HAP-1 (cell line): ENCODE measurements at regions not wholly inside any gene's neighbourhood (a gene's known extent, or its start where the extent isn't known, plus 50 kb on each side); places are given as distances from the start of the nearest gene placed in this dataset.

ENCODE experiments used
- DNase-seq, 2 experiments: peaks; one replicate each; pipeline ENCODE4 v3.0.0-alpha.2; 2016 to 2020; ENCODE audit warnings: low spot score in 2 of 2
- H3K27me3 ChIP-seq: fragments of 250-450 bp; sonication (Bioruptor Pico); 2 replicates; pipeline ENCODE4 v1.5.1; 2020; ENCODE audit warnings: low read depth, mild to moderate bottlenecking, moderate library complexity
- H3K36me3 ChIP-seq: fragments of 250-450 bp; sonication (Bioruptor Pico); replicated peaks from 2 replicates; pipeline ENCODE4 v1.5.1; 2020; ENCODE audit warnings: mild to moderate bottlenecking
- H3K4me1 ChIP-seq: fragments of 250-450 bp; sonication (Bioruptor Pico); 2 replicates; pipeline ENCODE4 v1.5.1; 2020; ENCODE audit warnings: mild to moderate bottlenecking
- H3K4me3 ChIP-seq: fragments of 250-450 bp; sonication (Bioruptor Pico); 2 replicates; pipeline ENCODE4 v1.5.1; 2020; ENCODE audit warnings: mild to moderate bottlenecking, moderate library complexity
- H3K9me3 ChIP-seq: fragments of 250-450 bp; sonication (Bioruptor Pico); 2 replicates; pipeline ENCODE4 v1.5.1; 2020; ENCODE audit warnings: mild to moderate bottlenecking, moderate library complexity
- in situ Hi-C: fragments of 300-500 bp; cut with MboI; formaldehyde crosslinking; loops from 3 replicates; pipeline ENCODE4 v1.14.3; 2020; ENCODE audit warnings: low sequenced_read_pairs, inconsistent platforms, mixed read lengths

DNA sequence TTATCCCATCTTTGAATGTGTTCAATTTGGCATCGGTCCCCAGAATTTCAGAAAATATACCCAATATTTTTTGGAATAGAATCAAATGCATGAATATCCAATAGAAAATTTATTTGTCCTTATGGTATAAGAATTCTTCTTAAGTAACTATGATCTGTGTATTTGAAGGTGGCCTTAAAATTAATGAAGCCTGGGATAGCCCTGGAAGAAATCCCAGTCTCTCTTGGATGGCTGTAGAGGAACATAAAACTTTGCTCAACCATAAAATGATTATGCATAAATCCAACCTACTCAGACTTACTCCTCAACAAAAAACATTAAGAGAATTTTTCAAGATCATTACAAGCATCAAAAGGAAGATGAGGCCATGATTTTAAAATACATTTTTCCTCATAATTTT is 269.4 kb upstream of the SMIM31 start:
- no peak for DNase-seq
- H3K36me3 ChIP-seq = no peaks in the 10 kb centered on the region
- no peaks in the 10 kb centered on the region for H3K27me3 ChIP-seq
- peaks cover 27% of the 10 kb centered on the region for H3K4me1 ChIP-seq
- H3K9me3 ChIP-seq = 0 out of 2 replicates have a peak, but pooled peaks cover 2% of the 10 kb centered on the region
- H3K4me3 ChIP-seq = no peak overlapping the region
- in situ Hi-C loops = no loop called here

DNA sequence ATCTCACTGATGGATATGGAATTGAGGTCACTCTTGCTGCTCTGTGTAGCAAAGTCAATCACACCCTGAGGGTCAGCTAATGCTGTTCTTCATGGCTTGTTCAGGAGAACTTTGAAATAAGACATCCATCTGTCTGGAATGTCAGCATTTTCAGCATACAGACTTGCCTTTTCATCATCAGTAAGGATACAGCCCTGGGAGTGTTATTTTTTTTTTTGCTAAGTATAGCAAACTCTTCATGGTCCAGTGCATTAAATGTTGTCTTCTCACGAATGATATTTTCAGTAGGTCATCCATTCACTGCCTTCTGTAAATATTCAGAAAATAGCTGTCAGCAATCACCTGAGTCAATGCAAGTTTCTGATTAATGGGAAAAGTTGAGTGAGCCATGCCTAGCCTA is 268.8 kb upstream of the SMIM31 start:
- H3K36me3 ChIP-seq = no peaks in the 10 kb centered on the region
- no peak overlapping the region for H3K4me3 ChIP-seq
- DNase-seq = no peak
- in situ Hi-C loops = no loop called here
- H3K27me3 ChIP-seq = no peaks in the 10 kb centered on the region
- peaks cover 27% of the 10 kb centered on the region for H3K4me1 ChIP-seq
- 0 out of 2 replicates have a peak, but pooled peaks cover 2% of the 10 kb centered on the region for H3K9me3 ChIP-seq

DNA sequence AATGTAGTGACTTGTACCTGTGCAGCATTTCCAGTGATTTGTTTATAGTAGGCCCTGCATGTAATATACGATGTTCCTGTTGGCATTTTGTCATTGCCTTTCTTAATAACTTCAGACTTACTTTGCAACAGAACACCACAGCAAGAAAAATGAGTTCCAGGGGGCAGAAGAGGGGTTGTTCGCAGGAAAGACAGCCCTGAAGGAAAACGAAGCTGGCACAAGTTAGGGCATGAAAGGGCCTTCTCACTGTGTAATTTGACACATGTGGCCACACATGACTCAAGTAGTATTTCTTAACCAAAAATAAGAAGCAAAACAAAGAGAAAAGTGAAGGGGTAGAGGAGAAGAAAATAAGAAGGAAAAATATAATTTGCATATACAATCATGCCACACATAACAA is 265.8 kb upstream of the SMIM31 start:
- H3K4me1 ChIP-seq = peaks cover 6% of the 10 kb centered on the region
- 0 out of 2 replicates have a peak, but pooled peaks cover 2% of the 10 kb centered on the region for H3K9me3 ChIP-seq
- H3K27me3 ChIP-seq = no peaks in the 10 kb centered on the region
- in situ Hi-C loops = no loop called here
- DNase-seq = no peak
- H3K4me3 ChIP-seq = no peak overlapping the region
- H3K36me3 ChIP-seq = no peaks in the 10 kb centered on the region

DNA sequence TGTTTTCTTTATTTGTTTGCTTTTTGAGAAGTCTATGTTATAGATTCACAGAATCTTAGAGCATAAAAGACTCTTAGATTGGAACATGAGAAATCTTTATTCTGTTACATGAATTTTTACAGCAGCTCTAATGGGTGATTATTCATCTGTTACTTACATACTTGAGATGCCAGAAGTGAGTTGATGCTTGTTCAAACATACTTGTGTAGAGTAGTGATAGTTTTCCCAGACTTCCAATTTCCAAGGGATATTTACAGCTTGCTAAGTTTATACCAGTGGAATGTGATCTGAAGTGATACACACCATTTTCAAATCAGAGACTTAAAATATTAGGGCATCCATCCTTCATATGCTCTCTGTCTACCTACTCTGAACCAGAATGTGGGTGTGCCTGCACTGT is 252.9 kb upstream of the SMIM31 start:
- H3K36me3 ChIP-seq = no peaks in the 10 kb centered on the region
- no peaks in the 10 kb centered on the region for H3K27me3 ChIP-seq
- no peak for DNase-seq
- no peak overlapping the region for H3K4me3 ChIP-seq
- no peaks in the 10 kb centered on the region for H3K9me3 ChIP-seq
- H3K4me1 ChIP-seq = 0 out of 2 replicates have a peak, but pooled peaks cover 2% of the 10 kb centered on the region
- in situ Hi-C loops = no loop called here

DNA sequence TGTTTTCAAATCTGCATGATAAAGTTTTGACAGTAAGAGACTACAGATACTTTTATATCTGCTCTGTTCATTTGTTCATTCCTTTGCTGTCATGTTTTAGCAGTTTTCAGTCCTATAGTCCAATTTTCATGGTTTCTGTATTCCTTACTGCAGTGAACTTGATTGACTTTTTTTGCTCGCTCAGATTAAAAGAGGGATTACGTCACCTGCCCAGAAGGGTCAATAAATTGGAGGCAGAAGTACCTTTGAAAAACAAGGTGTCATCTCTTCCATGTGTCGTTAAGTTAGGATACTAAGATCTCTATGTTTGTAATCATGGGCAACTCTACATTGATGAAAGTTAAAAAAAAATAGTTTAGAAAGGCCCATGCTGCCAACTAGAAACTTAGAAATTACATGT is 250.1 kb upstream of the SMIM31 start:
- no peaks in the 10 kb centered on the region for H3K9me3 ChIP-seq
- H3K4me1 ChIP-seq = peaks cover 10% of the 10 kb centered on the region
- in situ Hi-C loops = no loop called here
- no peaks in the 10 kb centered on the region for H3K27me3 ChIP-seq
- DNase-seq = no peak
- no peaks in the 10 kb centered on the region for H3K36me3 ChIP-seq
- H3K4me3 ChIP-seq = no peak overlapping the region

DNA sequence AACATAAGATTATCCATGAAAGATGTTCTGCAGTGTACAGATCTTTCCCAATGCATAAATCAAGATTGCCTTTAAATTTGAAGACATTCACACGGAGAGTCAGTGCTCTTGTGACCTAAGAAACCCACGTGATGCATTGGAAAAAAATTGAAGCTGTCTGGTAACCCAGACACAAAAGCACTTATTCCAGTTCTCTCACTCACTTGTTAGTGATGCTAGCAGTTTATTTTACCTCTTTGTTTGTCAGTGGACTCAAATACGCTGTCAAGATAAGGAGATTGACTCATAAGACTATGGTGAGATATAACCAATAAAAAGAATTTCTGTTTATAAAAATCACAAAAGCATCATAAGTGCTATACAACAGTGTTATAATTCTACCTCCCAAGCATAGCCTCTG is 245.8 kb upstream of the SMIM31 start:
- H3K9me3 ChIP-seq = no peaks in the 10 kb centered on the region; the same call in 1 of the 2 replicates
- no peak for DNase-seq
- no peaks in the 10 kb centered on the region; the same call in 1 of the 2 replicates for H3K36me3 ChIP-seq
- no peaks in the 10 kb centered on the region for H3K27me3 ChIP-seq
- in situ Hi-C loops = no loop called here
- H3K4me3 ChIP-seq = no peak overlapping the region
- peaks cover 8% of the 10 kb centered on the region for H3K4me1 ChIP-seq

DNA sequence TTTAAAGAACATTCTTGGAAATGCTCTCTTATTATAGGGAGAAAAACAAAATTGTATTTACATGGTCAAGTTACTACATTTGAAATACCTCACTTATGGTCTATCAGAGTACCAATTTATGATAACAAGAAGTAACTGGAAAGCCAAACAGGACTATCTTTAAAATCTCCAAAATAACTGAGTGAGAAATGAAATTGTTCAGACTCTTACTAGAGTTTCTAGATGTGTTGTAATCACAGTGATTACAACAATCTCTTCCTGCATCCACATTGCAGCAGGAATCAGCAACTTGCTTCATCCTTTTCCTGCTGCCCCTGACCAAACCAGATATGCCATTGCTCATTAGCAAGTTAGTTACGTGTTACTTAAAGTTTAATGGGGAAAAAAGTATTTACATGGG is 245.2 kb upstream of the SMIM31 start:
- Histone ChIP-seq H3K4me1 (peaks cover 8% of the 10 kb centered on the region), H3K4me3 (no peak overlapping the region), H3K9me3 (no peaks in the 10 kb centered on the region; the same call in 1 of the 2 replicates), H3K36me3 (no peaks in the 10 kb centered on the region; the same call in 1 of the 2 replicates), H3K27me3 (no peaks in the 10 kb centered on the region)
- in situ Hi-C loops = no loop called here
- no peak for DNase-seq

DNA sequence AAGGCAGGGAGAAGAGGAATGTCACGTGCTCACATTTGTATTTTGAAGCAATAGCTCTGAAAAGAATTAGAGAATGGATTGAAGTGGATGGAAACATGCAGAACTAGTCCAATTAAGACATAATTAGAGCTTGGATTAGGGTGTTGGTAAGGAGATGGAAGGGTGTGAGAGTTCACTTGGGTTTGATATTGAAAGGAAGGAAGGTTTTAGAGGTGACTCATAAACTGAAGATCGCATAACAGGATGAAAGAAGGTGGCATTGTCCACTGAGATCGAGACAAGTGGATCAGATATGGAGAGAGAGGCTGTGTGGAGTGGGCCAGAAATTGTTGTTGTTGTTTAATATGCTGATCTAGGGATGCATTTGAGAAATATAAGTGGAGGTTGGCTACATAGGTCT is 244.0 kb upstream of the SMIM31 start:
- DNase-seq = no peak
- Histone ChIP-seq H3K36me3 (no peaks in the 10 kb centered on the region; the same call in 1 of the 2 replicates), H3K4me3 (no peak overlapping the region), H3K27me3 (no peaks in the 10 kb centered on the region), H3K9me3 (no peaks in the 10 kb centered on the region; the same call in 1 of the 2 replicates), H3K4me1 (peaks cover 8% of the 10 kb centered on the region)
- in situ Hi-C loops = no loop called here

DNA sequence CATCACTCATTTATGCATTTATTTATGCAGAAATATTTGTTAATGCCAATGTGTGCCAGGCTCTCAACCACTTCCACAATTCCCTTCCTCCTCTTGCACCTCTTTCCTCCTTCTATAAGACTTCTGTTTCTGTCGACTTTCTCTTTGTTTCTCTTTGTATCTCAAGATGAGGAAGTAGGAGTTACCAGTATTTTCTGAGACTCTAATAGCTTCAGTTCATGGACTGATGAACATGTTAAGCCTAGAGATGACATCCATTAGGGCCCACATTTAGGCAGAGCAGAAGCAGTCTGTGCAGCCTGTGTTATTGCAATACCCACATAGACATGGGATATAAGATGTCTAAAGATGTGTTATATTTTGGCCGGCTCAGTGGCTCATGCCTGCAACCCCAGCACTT is 241.8 kb upstream of the SMIM31 start:
- Histone ChIP-seq H3K36me3 (no peaks in the 10 kb centered on the region; the same call in 1 of the 2 replicates), H3K4me3 (no peak overlapping the region), H3K27me3 (no peaks in the 10 kb centered on the region), H3K4me1 (peaks cover under 1% of the 10 kb centered on the region), H3K9me3 (peaks cover 3% of the 10 kb centered on the region; the same call in 1 of the 2 replicates)
- in situ Hi-C loops = no loop called here
- no peak for DNase-seq

DNA sequence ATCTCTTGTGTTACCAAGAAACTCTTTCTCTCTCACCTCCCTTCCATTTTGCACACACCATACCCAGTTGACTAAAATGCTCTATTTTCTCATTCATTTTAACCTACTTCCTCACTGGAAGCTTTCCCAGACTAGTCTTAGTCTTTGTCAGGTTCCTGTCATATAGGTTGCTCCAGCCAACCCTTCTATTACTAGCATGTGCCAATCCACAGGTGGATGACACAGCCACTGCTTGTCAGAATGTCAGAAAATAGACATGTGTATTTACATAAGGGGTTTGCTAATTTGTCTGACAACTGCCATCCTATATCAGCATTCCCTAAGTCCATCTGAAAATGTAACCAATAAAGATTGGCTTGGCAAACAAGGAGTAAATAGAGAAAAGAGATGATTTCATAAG is 239.2 kb upstream of the SMIM31 start:
- no peak overlapping the region for H3K4me3 ChIP-seq
- peaks cover 11% of the 10 kb centered on the region for H3K9me3 ChIP-seq
- no peak for DNase-seq
- H3K4me1 ChIP-seq = no peaks in the 10 kb centered on the region
- H3K36me3 ChIP-seq = no peaks in the 10 kb centered on the region; the same call in 1 of the 2 replicates
- H3K27me3 ChIP-seq = no peaks in the 10 kb centered on the region
- in situ Hi-C loops = no loop called here

DNA sequence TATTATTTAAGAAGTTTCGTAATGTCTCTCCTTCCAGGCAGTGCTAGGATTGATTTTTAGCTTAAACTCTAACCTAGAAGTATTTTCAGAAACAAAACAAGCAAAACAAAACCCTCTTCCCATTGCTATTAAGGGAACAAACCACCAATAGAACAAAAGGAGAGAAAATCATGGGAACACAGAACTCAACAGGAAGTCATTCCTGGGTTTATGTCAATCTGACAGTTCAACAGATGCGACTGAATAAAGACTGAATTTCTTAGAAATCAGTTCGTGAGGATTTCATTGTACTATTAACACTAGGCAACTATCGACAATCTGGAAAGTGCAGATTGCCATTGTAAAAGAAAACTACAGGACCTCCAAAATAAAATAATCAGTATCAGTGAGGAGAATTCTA is 229.1 kb upstream of the SMIM31 start:
- Histone ChIP-seq H3K9me3 (peaks cover 6% of the 10 kb centered on the region; the same call in 1 of the 2 replicates), H3K4me3 (no peak overlapping the region), H3K36me3 (no peaks in the 10 kb centered on the region), H3K27me3 (no peaks in the 10 kb centered on the region), H3K4me1 (peaks cover 45% of the 10 kb centered on the region)
- in situ Hi-C loops = no loop called here
- no peak for DNase-seq

DNA sequence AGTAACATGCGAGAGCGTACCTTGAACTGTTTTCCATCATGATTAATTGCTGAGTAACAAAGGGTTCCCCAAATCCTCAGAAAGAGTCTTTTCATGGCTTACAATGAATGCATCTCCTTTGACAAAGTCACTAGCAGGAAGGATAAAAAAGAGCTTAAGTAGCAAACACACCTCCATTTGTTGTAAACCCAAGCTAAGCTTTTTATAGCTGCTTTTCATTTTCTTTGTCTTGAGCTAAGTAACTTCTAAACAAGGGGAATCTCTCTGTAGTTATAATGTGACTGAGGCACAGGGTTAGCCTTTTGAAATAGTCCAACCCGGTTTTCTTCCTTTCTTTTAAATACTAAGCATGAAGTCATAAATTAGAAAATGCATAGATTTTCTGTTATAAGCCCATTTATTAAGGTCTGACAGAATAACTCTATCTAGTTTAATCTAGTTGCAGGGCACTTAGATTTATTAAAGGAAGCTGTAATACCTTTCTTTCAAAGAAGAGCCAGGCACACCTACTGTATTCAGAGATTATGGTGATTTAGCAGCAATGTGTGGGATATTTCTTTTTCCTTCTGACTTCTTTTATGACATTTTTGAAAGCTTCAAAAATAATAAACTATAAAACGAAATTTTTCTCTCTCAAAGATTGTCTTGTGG is 226.9 kb upstream of the SMIM31 start:
- in situ Hi-C loops = no loop called here
- H3K36me3 ChIP-seq = no peaks in the 10 kb centered on the region
- H3K4me1 ChIP-seq = peaks cover 52% of the 10 kb centered on the region
- H3K4me3 ChIP-seq = no peak overlapping the region
- no peaks in the 10 kb centered on the region for H3K27me3 ChIP-seq
- no peaks in the 10 kb centered on the region for H3K9me3 ChIP-seq
- DNase-seq = peak; percentile 18 to 100

DNA sequence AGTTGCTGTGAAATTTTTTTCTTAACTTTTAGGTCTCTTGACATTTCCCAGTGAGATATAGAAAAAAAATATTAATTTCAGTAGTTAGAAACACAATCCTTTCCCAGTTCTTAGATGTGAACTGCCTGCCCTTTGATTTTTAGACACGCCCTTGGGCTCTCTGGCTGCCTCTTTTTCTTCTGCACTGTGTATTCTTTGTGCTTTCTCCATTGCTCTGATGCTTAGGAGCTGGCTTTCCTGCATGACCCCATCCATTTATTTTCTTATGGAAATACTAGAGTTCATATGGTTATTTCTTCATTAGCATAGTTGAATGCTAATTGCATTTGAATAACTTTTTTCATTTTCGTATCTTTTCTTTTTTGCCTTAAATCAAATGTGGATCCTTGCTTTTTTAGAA is 224.9 kb upstream of the SMIM31 start:
- in situ Hi-C loops = no loop called here
- Histone ChIP-seq H3K9me3 (no peaks in the 10 kb centered on the region), H3K4me1 (peaks cover 52% of the 10 kb centered on the region), H3K27me3 (no peaks in the 10 kb centered on the region), H3K36me3 (no peaks in the 10 kb centered on the region), H3K4me3 (no peak overlapping the region)
- peak; percentile 68 to 88 for DNase-seq

DNA sequence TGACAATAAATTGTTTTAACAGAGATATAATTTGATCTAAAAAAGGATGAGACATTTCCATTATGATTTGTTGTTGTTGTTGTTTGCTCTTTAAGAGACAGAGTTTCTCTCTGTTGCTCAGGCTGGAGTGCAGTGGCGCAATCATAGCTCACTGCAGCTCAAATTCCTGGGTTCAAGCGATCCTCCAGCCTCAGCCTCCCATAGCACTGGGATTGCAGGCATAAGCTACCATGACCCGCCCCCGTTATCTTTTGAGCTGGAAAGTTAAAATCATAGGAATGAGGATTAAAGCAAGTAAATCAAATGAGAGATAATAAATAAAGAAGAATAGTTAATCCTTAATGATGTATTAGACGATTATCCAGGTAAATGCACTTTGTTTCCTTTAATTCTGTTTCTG is 224.4 kb upstream of the SMIM31 start:
- H3K27me3 ChIP-seq = no peaks in the 10 kb centered on the region
- peaks cover 52% of the 10 kb centered on the region for H3K4me1 ChIP-seq
- no peak overlapping the region for H3K4me3 ChIP-seq
- H3K9me3 ChIP-seq = no peaks in the 10 kb centered on the region
- in situ Hi-C loops = no loop called here
- H3K36me3 ChIP-seq = no peaks in the 10 kb centered on the region
- peak in 1 of 2 experiments; percentile 58 for DNase-seq

DNA sequence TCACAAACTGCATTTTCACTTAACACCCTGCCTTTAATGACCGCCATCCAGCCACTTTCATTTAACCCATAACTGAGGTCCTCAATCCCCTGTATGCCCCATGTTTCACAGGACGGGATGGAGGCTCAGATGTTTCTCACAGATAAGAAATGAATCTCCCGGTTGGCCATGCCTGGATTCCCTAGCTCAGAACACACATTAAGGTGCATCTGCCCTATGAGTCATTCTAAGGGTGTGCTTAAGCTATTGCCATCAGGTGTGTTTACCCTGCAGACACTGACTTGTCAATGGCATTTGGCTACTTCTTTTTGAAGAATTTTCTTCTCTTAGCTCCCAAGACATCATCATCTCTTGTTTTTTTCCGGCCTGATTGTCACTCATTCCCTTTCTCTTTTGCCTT is 222.6 kb upstream of the SMIM31 start:
- in situ Hi-C loops = no loop called here
- H3K4me1 ChIP-seq = peaks cover 39% of the 10 kb centered on the region
- H3K9me3 ChIP-seq = no peaks in the 10 kb centered on the region
- H3K27me3 ChIP-seq = no peaks in the 10 kb centered on the region
- no peaks in the 10 kb centered on the region for H3K36me3 ChIP-seq
- no peak overlapping the region for H3K4me3 ChIP-seq
- no peak for DNase-seq
